Transverse colon (tissue), 4 donors: ENCODE measurements at regions not wholly inside any gene's neighbourhood (a gene's known extent, or its start where the extent isn't known, plus 50 kb on each side); places are given as distances from the start of the nearest gene placed in this dataset.

ENCODE experiments used
- DNase-seq: peaks from one replicate; pipeline ENCODE4 v3.0.0-alpha.2; 2019
- H3K27ac ChIP-seq, 4 donors: fragments of 200-600 bp; sonication (generic); 2 replicates each; pipeline ENCODE4 v1.5.1; 2016 to 2018; ENCODE audit warnings: inconsistent platforms in 4 of 4
- H3K27me3 ChIP-seq: fragments of 200-600 bp; sonication (generic); 2 replicates; pipeline ENCODE4 v1.5.1; 2017; ENCODE audit warnings: inconsistent platforms
- H3K36me3 ChIP-seq, 4 donors: fragments of 200-600 bp; sonication (generic); 2 replicates each; pipeline ENCODE4 v1.5.1; 2017 to 2019; ENCODE audit warnings: inconsistent platforms in 4 of 4
- H3K4me1 ChIP-seq, 4 donors: fragments of 200-600 bp; sonication (generic); 2 replicates each; pipeline ENCODE4 v1.5.1; 2017 to 2020; ENCODE audit warnings: inconsistent platforms in 4 of 4
- H3K4me3 ChIP-seq, 4 donors: fragments of 200-600 bp; sonication (generic); 1 replicate in 1 of 4; 2 replicates in 3 of 4; pipeline versions ENCODE4 v1.5.1 to v1.6.1; 2017 to 2019; ENCODE audit warnings: inconsistent platforms in 4 of 4
- H3K9me3 ChIP-seq, 2 donors: fragments of 200-600 bp; sonication (generic); 2 replicates each; pipeline ENCODE4 v1.5.1; 2017 to 2019; ENCODE audit warnings: inconsistent platforms in 2 of 2
- CTCF ChIP-seq, 5 experiments: fragments of 200-600 bp in 3 of 5; fragments of 450-650 bp in 2 of 5; sonication (generic) in 3 of 5; IDR thresholded peaks; 1 replicate in 2 of 5; 2 replicates in 3 of 5; pipeline ENCODE4 v1.5.1; 2016 to 2017; ENCODE audit warnings: antibody characterized with exemption in 5 of 5, inconsistent platforms in 3 of 5, mild to moderate bottlenecking in 2 of 5, moderate library complexity in 1 of 5
- EP300 ChIP-seq: sonication (generic); formaldehyde crosslinking; IDR thresholded peaks from one replicate; pipeline ENCODE4 v1.6.1; 2017; ENCODE audit warnings: antibody characterized with exemption, low read depth
- POLR2A ChIP-seq: fragments of 450-650 bp; IDR thresholded peaks from one replicate; pipeline ENCODE4 v1.6.1; 2016; ENCODE audit warnings: antibody characterized with exemption, mild to moderate bottlenecking, moderate library complexity
- POLR2AphosphoS5 ChIP-seq, 3 donors: sonication (generic); formaldehyde crosslinking; IDR thresholded peaks; one replicate each; pipeline ENCODE4 v1.6.1; 2016; ENCODE audit warnings: antibody characterized with exemption in 3 of 3
- WGBS, 2 donors: methylation state at CpG; one replicate each; pipeline ENCODE4 v1.1.5; 2018; ENCODE audit warnings: low coverage in 1 of 2; 5-methylcytosine and 5-hydroxymethylcytosine counted together
- in situ Hi-C, 4 donors: fragments of 200-750 bp; cut with MboI; loops; one replicate each; pipeline versions ENCODE4 v1.15.0 to v1.15.1; 2017; ENCODE audit warnings: low sequenced_read_pairs in 3 of 4, low pct_ligation_motif_present in 1 of 4, low pct_unique_long_range_greater_than_20kb in 1 of 4
- intact Hi-C: fragments of 100-400 bp; cut with DNase I; formaldehyde crosslinking; loops from one replicate; pipeline ENCODE4 v1.15.1; 2023; ENCODE audit warnings: low total_unique reads

GRCh38 chr6:147001621-147002020, 202.6 kb upstream of the STXBP5 start:
- H3K27me3 ChIP-seq = no peaks in the 10 kb centered on the region
- 55 to 82% methylated on average over 1 of the region's 1 CpG for WGBS, 2 donors
- no peaks in the 10 kb centered on the region for H3K36me3 ChIP-seq
- intact Hi-C loops (no loop called here), in situ Hi-C loops (no loop called here)
- H3K4me3 ChIP-seq = no peak overlapping the region
- no peaks in the 10 kb centered on the region for H3K9me3 ChIP-seq
- no peak for TF ChIP-seq EP300
- no peak for TF ChIP-seq CTCF (IDR thresholded peaks at IDR 0.05)
- TF ChIP-seq POLR2AphosphoS5 (IDR thresholded peaks at IDR 0.05) = no peak
- TF ChIP-seq POLR2A = no peak
- H3K4me1 ChIP-seq = peaks cover 0 to 8% (median 2%) of the 10 kb centered on the region in 4 donors
- no peak overlapping the region for H3K27ac ChIP-seq
- no peak for DNase-seq

GRCh38 chr6:147003186-147003585, 201.0 kb upstream of the STXBP5 start:
- in situ Hi-C loops = no loop called here
- Histone ChIP-seq H3K27ac (no peak overlapping the region), H3K9me3 (no peaks in the 10 kb centered on the region), H3K4me1 (peaks cover 0 to 8% (median 2%) of the 10 kb centered on the region in 4 donors), H3K4me3 (no peak overlapping the region), H3K27me3 (no peaks in the 10 kb centered on the region), H3K36me3 (no peaks in the 10 kb centered on the region)
- intact Hi-C loops = no loop called here
- no peak for DNase-seq
- no peak for TF ChIP-seq POLR2A
- TF ChIP-seq CTCF (IDR thresholded peaks at IDR 0.05) = no peak
- TF ChIP-seq POLR2AphosphoS5 (IDR thresholded peaks at IDR 0.05) = no peak
- no peak for TF ChIP-seq EP300

GRCh38 chr6:147005499-147005898, 198.7 kb upstream of the STXBP5 start:
- H3K27ac ChIP-seq = no peak overlapping the region
- no peaks in the 10 kb centered on the region for H3K27me3 ChIP-seq
- DNase-seq = no peak
- TF ChIP-seq POLR2A (no peak), EP300 (no peak), POLR2AphosphoS5 (IDR thresholded peaks at IDR 0.05) (no peak), CTCF (IDR thresholded peaks at IDR 0.05) (no peak)
- no peaks in the 10 kb centered on the region for H3K9me3 ChIP-seq
- intact Hi-C loops = loop anchor here (5.0 kb wide), 1 partner anchor 1132 kb away; no protein-coding TSS in a partner anchor
- H3K4me3 ChIP-seq = no peak overlapping the region
- no peaks in the 10 kb centered on the region for H3K36me3 ChIP-seq
- in situ Hi-C loops = no loop called here
- H3K4me1 ChIP-seq = peaks cover 0 to 8% (median under 1%) of the 10 kb centered on the region in 4 donors

GRCh38 chr6:147007441-147007840, 196.8 kb upstream of the STXBP5 start:
- Histone ChIP-seq H3K36me3 (no peaks in the 10 kb centered on the region), H3K27me3 (no peaks in the 10 kb centered on the region), H3K9me3 (no peaks in the 10 kb centered on the region), H3K4me1 (no peaks in the 10 kb centered on the region), H3K27ac (no peak overlapping the region), H3K4me3 (no peak overlapping the region)
- TF ChIP-seq EP300 (no peak), POLR2A (no peak), CTCF (IDR thresholded peaks at IDR 0.05) (no peak), POLR2AphosphoS5 (IDR thresholded peaks at IDR 0.05) (no peak)
- intact Hi-C loops (loop anchor here (5.0 kb wide), 1 partner anchor 1130 kb away; no protein-coding TSS in a partner anchor), in situ Hi-C loops (no loop called here)
- DNase-seq = no peak
